Glutamatergic neuron (in vitro differentiated cells): ENCODE measurements at regions not wholly inside any gene's neighbourhood (a gene's known extent, or its start where the extent isn't known, plus 50 kb on each side); places are given as distances from the start of the nearest gene placed in this dataset.

Experiments
- DNase-seq: peaks from one replicate; pipeline ENCODE4 v3.0.0; 2022
- H3K27ac Mint-ChIP-seq: one replicate; pipeline ENCODE4 v1.8.0; 2020; ENCODE audit warnings: mild to moderate bottlenecking, mixed read lengths, inconsistent platforms; ENCODE audit not compliant: unreplicated experiment
- H3K27me3 Mint-ChIP-seq: one replicate; pipeline ENCODE4 v1.8.0; 2020; ENCODE audit warnings: mild to moderate bottlenecking, moderate library complexity, mixed read lengths, inconsistent platforms; ENCODE audit not compliant: unreplicated experiment
- H3K36me3 Mint-ChIP-seq: one replicate; pipeline ENCODE4 v1.8.0; 2020; ENCODE audit warnings: mild to moderate bottlenecking, mixed read lengths, inconsistent platforms; ENCODE audit not compliant: unreplicated experiment
- H3K4me1 Mint-ChIP-seq: one replicate; pipeline ENCODE4 v1.8.0; 2020; ENCODE audit warnings: mild to moderate bottlenecking, low read depth, mixed read lengths, inconsistent platforms; ENCODE audit not compliant: unreplicated experiment
- H3K4me3 Mint-ChIP-seq: one replicate; pipeline ENCODE4 v1.8.0; 2020; ENCODE audit warnings: mild to moderate bottlenecking, mixed read lengths, inconsistent platforms; ENCODE audit not compliant: unreplicated experiment
- H3K9me3 Mint-ChIP-seq: one replicate; pipeline ENCODE4 v1.8.0; 2020; ENCODE audit warnings: mild to moderate bottlenecking, moderate library complexity, mixed read lengths, inconsistent platforms; ENCODE audit not compliant: unreplicated experiment
- TF ChIP-seq, protein P1 (sequence below): fragments of 200-600 bp; sonication (generic); IDR thresholded peaks from one replicate; pipeline ENCODE4 v1.5.0; 2021; ENCODE audit not compliant: partially characterized antibody, unreplicated experiment

DNA sequence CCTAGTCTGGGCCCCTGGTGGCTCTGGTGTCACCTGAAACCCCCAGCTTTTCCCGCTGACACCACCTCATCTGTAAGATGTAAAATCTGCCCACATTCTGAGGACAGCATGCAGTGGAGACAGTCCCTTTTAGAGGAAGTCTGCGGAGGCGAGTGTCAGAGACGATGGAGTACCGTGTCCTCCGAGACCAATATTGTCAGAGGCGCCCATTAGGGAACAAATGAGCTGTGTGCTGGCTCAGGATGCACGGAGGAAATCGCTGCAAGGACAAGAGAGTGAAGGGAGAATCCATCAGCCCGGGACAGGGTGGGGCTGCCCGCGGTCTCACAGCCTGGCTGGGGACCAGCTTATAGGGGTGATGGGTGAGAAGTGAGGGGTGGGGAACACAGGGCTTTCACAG, 214.8 kb downstream of the MATN1 start:
- TF ChIP-seq, protein P1, sequence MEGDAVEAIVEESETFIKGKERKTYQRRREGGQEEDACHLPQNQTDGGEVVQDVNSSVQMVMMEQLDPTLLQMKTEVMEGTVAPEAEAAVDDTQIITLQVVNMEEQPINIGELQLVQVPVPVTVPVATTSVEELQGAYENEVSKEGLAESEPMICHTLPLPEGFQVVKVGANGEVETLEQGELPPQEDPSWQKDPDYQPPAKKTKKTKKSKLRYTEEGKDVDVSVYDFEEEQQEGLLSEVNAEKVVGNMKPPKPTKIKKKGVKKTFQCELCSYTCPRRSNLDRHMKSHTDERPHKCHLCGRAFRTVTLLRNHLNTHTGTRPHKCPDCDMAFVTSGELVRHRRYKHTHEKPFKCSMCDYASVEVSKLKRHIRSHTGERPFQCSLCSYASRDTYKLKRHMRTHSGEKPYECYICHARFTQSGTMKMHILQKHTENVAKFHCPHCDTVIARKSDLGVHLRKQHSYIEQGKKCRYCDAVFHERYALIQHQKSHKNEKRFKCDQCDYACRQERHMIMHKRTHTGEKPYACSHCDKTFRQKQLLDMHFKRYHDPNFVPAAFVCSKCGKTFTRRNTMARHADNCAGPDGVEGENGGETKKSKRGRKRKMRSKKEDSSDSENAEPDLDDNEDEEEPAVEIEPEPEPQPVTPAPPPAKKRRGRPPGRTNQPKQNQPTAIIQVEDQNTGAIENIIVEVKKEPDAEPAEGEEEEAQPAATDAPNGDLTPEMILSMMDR, result no peak
- Mint-ChIP-seq H3K9me3 (peaks cover 2% of the 10 kb centered on the region), H3K36me3 (peaks cover 6% of the 10 kb centered on the region), H3K27me3 (no peaks in the 10 kb centered on the region), H3K4me1 (peaks cover 2% of the 10 kb centered on the region), H3K4me3 (no peak overlapping the region), H3K27ac (no peak overlapping the region)
- DNase-seq, result no peak

DNA sequence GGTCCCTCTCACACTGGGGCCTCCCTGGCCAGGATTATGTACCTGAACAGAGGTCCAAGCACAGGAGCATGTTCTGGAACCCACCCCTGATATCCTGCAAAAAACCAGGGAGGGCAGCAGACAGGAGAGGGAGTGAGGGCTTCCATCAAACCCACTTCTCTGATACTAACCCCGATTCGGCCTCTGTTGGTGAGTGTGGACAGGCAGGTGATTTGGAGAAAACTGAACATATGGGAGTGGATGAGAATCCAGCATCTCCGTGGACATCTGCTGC, 215.3 kb downstream of the MATN1 start:
- H3K27ac Mint-ChIP-seq, result no peak overlapping the region
- TF ChIP-seq, protein P1, result no peak
- no peak for DNase-seq
- no peak overlapping the region for H3K4me3 Mint-ChIP-seq
- H3K4me1 Mint-ChIP-seq, result peaks cover 2% of the 10 kb centered on the region
- peaks cover 2% of the 10 kb centered on the region for H3K9me3 Mint-ChIP-seq
- peaks cover 6% of the 10 kb centered on the region for H3K36me3 Mint-ChIP-seq
- no peaks in the 10 kb centered on the region for H3K27me3 Mint-ChIP-seq

DNA sequence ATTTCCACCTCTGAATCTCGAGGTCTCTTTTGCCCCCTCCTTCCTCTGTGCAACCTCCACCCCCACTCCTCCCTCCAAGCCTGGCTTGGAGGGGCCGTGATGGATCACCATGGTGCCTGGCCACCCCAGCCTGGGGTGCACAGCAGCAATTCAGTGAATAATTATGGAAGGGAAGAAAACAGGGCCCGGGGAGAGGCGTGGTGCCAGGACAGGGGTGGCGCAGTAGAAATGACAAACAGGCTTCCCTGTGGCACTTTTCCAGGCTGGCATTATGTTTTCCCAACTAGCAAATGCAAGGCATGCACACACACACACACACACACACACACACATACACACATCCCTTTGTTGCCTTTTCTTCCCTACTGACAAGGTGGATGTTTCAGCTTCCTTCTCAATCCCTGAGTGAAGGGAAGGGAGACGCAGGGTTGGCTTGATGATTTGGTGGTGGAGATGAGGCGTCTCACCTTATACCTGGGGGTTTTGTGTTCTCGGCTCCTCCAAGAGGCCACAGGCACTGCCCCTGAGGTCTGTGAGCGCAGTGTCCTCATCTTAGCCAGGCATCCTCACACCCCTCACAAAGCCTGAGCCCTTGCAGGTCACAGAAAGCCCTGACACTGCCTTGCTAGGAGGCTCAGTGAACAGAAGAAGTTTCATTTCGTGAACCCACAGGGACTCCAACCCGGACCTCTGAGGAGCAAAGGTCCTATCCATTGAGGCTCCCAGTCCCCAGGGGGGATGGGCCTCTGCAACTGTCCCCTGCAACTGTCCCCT, 215.8 kb downstream of the MATN1 start:
- Mint-ChIP-seq H3K9me3 (peaks cover 2% of the 10 kb centered on the region), H3K27ac (no peak overlapping the region), H3K4me3 (no peak overlapping the region), H3K4me1 (peaks cover 2% of the 10 kb centered on the region), H3K27me3 (no peaks in the 10 kb centered on the region), H3K36me3 (peaks cover 6% of the 10 kb centered on the region)
- no peak for DNase-seq
- TF ChIP-seq, protein P1, result no peak

DNA sequence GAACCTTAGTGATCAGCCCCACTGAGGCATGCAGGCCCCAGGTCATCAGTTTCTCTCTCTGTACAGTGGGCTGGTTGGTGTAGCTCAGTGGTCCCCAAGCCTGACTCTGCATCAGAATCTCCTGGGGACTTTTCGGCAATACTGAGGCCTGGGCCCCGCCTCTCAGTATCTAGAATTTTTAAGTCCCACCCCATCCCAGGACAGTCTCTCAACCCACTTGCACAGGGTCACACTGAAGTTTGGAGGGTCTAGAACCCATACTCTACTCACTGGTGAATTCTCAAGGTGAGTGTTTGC, 216.4 kb downstream of the MATN1 start:
- TF ChIP-seq, protein P1, result no peak
- Mint-ChIP-seq H3K4me3 (no peak overlapping the region), H3K27me3 (no peaks in the 10 kb centered on the region), H3K36me3 (peaks cover 6% of the 10 kb centered on the region), H3K4me1 (peaks cover 2% of the 10 kb centered on the region), H3K9me3 (no peaks in the 10 kb centered on the region), H3K27ac (no peak overlapping the region)
- DNase-seq, result no peak

DNA sequence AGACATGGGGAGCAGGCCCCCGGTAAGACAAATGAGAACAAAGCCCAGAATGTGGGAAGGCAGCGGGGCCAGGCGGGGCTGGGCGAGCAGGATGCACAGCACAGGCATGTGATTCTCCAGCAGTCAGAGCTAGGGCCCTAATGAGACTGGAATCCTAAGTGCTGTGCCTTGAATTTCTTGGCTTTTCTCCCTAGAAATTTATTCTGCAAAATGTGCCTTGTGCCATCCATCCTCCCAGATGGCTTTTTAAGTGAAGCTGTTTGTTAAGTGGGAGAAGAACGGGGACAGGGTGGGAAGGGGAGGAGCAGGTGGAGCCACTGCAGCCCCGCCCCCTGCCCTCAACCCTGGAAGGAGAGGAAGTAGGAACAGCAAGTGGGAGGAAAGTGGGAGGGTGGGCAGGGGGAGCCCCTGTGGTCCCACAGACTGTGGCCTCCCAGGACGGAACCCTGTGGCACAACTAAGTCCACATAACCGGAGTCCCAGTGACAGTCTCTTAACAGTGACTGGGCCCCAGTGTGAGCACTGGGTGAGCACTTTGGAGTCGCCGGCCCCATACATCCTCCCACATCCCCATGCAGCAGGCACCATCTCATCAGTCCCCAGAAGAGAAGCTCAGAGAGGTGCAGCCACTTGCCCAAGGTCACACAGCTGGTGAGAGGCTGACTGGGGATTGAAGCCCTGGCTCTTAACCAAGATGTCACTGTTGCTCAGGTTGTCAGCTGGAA, 216.9 kb downstream of the MATN1 start:
- Mint-ChIP-seq H3K27me3 (no peaks in the 10 kb centered on the region), H3K9me3 (no peaks in the 10 kb centered on the region), H3K36me3 (peaks cover 4% of the 10 kb centered on the region), H3K27ac (no peak overlapping the region), H3K4me3 (no peak overlapping the region), H3K4me1 (peaks cover 2% of the 10 kb centered on the region)
- DNase-seq, result no peak
- TF ChIP-seq, protein P1, result no peak
